H9 (cell line): ENCODE measurements at regions not wholly inside any gene's neighbourhood (a gene's known extent, or its start where the extent isn't known, plus 50 kb on each side); places are given as distances from the start of the nearest gene placed in this dataset.

Experiments used
- DNase-seq: peaks from one replicate; pipeline ENCODE4 v3.0.0-alpha.2; 2017
- H2AFZ ChIP-seq: one replicate; pipeline ENCODE4 v1.6.1; 2013; ENCODE audit warnings: mild to moderate bottlenecking, low read length, control low read depth, moderate library complexity
- H2AK5ac ChIP-seq: 2 replicates; pipeline ENCODE4 v1.6.1; 2013; ENCODE audit warnings: low read length, control low read depth, mixed read lengths; ENCODE audit not compliant: insufficient read length
- H2BK120ac ChIP-seq: one replicate; pipeline ENCODE4 v1.6.1; 2013; ENCODE audit warnings: low read depth, mild to moderate bottlenecking, low read length, control low read depth, inconsistent platforms; ENCODE audit not compliant: poor library complexity, severe bottlenecking
- H2BK12ac ChIP-seq: 2 replicates; pipeline ENCODE4 v1.6.1; 2013; ENCODE audit warnings: low read length, control low read depth, mixed read lengths, low read depth; ENCODE audit not compliant: insufficient read length
- H2BK15ac ChIP-seq: 2 replicates; pipeline ENCODE4 v1.6.1; 2013; ENCODE audit warnings: low read depth, low read length, control low read depth
- H2BK20ac ChIP-seq: one replicate; pipeline ENCODE4 v1.6.1; 2013; ENCODE audit warnings: low read depth, mild to moderate bottlenecking, low read length, control low read depth, inconsistent platforms; ENCODE audit not compliant: poor library complexity, severe bottlenecking
- H2BK5ac ChIP-seq: 2 replicates; pipeline ENCODE4 v1.6.1; 2013; ENCODE audit warnings: low read length, control low read depth, mixed read lengths; ENCODE audit not compliant: insufficient read length
- H3K14ac ChIP-seq: 2 replicates; pipeline ENCODE4 v1.6.1; 2013; ENCODE audit warnings: low read length, control low read depth; ENCODE audit not compliant: insufficient read depth
- H3K18ac ChIP-seq: 2 replicates; pipeline ENCODE4 v1.6.1; 2013; ENCODE audit warnings: low read depth, mild to moderate bottlenecking, mixed read lengths, low read length, control low read depth; ENCODE audit not compliant: insufficient read length
- H3K23ac ChIP-seq: 2 replicates; pipeline ENCODE4 v1.6.1; 2013; ENCODE audit warnings: low read length, control low read depth, mixed read lengths, low read depth; ENCODE audit not compliant: insufficient read length
- H3K23me2 ChIP-seq: 2 replicates; pipeline ENCODE4 v1.6.1; 2013; ENCODE audit warnings: low read depth, mild to moderate bottlenecking, mixed read lengths, low read length, control low read depth; ENCODE audit not compliant: insufficient read length, poor library complexity, severe bottlenecking
- H3K27ac ChIP-seq: 2 replicates; pipeline ENCODE4 v1.5.1; 2013; ENCODE audit warnings: low read length, control low read depth, mixed read lengths, low read depth; ENCODE audit not compliant: insufficient read length
- H3K27me3 ChIP-seq: 2 replicates; pipeline ENCODE4 v1.6.1; 2013; ENCODE audit warnings: low read length, control low read depth, inconsistent platforms; ENCODE audit not compliant: insufficient read depth
- H3K4ac ChIP-seq: 2 replicates; pipeline ENCODE4 v1.6.1; 2013; ENCODE audit warnings: low read depth, mild to moderate bottlenecking, control low read depth, inconsistent platforms, low read length, moderate library complexity
- H3K4me1 ChIP-seq: 2 replicates; pipeline ENCODE4 v1.6.1; 2013; ENCODE audit warnings: low read length, control low read depth, inconsistent platforms; ENCODE audit not compliant: insufficient read depth
- H3K4me2 ChIP-seq: 2 replicates; pipeline ENCODE4 v1.6.1; 2013; ENCODE audit warnings: low read length, control low read depth, mixed read lengths; ENCODE audit not compliant: insufficient read length, insufficient read depth
- H3K56ac ChIP-seq: 2 replicates; pipeline ENCODE4 v1.6.1; 2013; ENCODE audit warnings: low read depth, mild to moderate bottlenecking, mixed read lengths, low read length, control low read depth; ENCODE audit not compliant: insufficient read length
- H3K79me1 ChIP-seq: 2 replicates; pipeline ENCODE4 v1.6.1; 2013; ENCODE audit warnings: low read depth, mild to moderate bottlenecking, moderate library complexity, low read length, control low read depth, inconsistent platforms; ENCODE audit not compliant: insufficient read depth, poor library complexity, severe bottlenecking
- H3K79me2 ChIP-seq: 2 replicates; pipeline ENCODE4 v1.6.1; 2013; ENCODE audit warnings: low read length, control low read depth, inconsistent platforms; ENCODE audit not compliant: insufficient read depth
- H3K9ac ChIP-seq: 2 replicates; pipeline ENCODE4 v1.6.1; 2013; ENCODE audit warnings: low read length, control low read depth, mixed read lengths; ENCODE audit not compliant: insufficient read length; ENCODE audit errors: extremely low read depth
- H3K9me3 ChIP-seq: one replicate; pipeline ENCODE4 v1.6.1; 2013; ENCODE audit warnings: low read depth, low read length, inconsistent platforms; ENCODE audit not compliant: control insufficient read depth
- H3T11ph ChIP-seq: one replicate; pipeline ENCODE4 v1.6.1; 2013; ENCODE audit warnings: mild to moderate bottlenecking, low read length, control low read depth, inconsistent platforms
- H4K20me1 ChIP-seq: one replicate; pipeline ENCODE4 v1.6.1; 2013; ENCODE audit not compliant: control insufficient read depth, insufficient read length, insufficient read depth
- H4K5ac ChIP-seq: 2 replicates; pipeline ENCODE4 v1.6.1; 2013; ENCODE audit warnings: low read depth, mild to moderate bottlenecking, mixed read lengths, low read length, control low read depth; ENCODE audit not compliant: insufficient read length
- H4K8ac ChIP-seq: replicated peaks from 2 replicates; pipeline ENCODE4 v1.6.1; 2013; ENCODE audit warnings: low read length, control low read depth, mixed read lengths, low read depth; ENCODE audit not compliant: insufficient read length
- H4K91ac ChIP-seq: 2 replicates; pipeline ENCODE4 v1.6.1; 2013; ENCODE audit warnings: low read depth, mild to moderate bottlenecking, moderate library complexity, mixed read lengths, low read length, control low read depth; ENCODE audit not compliant: insufficient read length
- H3K27ac Mint-ChIP-seq, 3 experiments: 2 replicates in 2 of 3; 3 replicates in 1 of 3; pipeline ENCODE4 v1.8.0; 2020 to 2021; ENCODE audit warnings: mixed read lengths in 3 of 3, mild to moderate bottlenecking in 1 of 3, moderate library complexity in 1 of 3
- H3K27me3 Mint-ChIP-seq: 2 replicates; pipeline ENCODE4 v1.8.0; 2021; ENCODE audit warnings: low read depth, mild to moderate bottlenecking, moderate library complexity, mixed read lengths
- H3K36me3 Mint-ChIP-seq, 3 experiments: 2 replicates in 2 of 3; 3 replicates in 1 of 3; pipeline ENCODE4 v1.8.0; 2020 to 2021; ENCODE audit warnings: low read depth in 3 of 3, mixed read lengths in 3 of 3; ENCODE audit not compliant: insufficient read depth in 1 of 3
- H3K4me1 Mint-ChIP-seq, 2 experiments: 2 replicates each; pipeline ENCODE4 v1.8.0; 2020; ENCODE audit warnings: mixed read lengths in 2 of 2
- H3K4me3 Mint-ChIP-seq, 2 experiments: 2 replicates in 1 of 2; 3 replicates in 1 of 2; pipeline ENCODE4 v1.8.0; 2020 to 2021; ENCODE audit warnings: mild to moderate bottlenecking in 2 of 2, mixed read lengths in 2 of 2, moderate library complexity in 1 of 2
- H3K9me3 Mint-ChIP-seq, 2 experiments: 2 replicates in 1 of 2; 3 replicates in 1 of 2; pipeline ENCODE4 v1.8.0; 2020; ENCODE audit warnings: mild to moderate bottlenecking in 2 of 2, mixed read lengths in 2 of 2, moderate library complexity in 1 of 2
- WGBS: extraction: QIAGEN DNeasy Blood & Tissue Kit; methylation state at CpG from one replicate; pipeline ENCODE4 v1.1.7; 2013; ENCODE audit warnings: missing lambda C conversion rate, low lambda C conversion rate, mixed read lengths; ENCODE audit not compliant: insufficient read length; ENCODE audit errors: extremely low coverage; 5-methylcytosine and 5-hydroxymethylcytosine counted together
- TF ChIP-seq, protein P1 (sequence below): fragments of 200-600 bp; sonication (generic); conservative IDR thresholded peaks from 3 replicates; pipeline ENCODE4 v1.8.0; 2021; ENCODE audit warnings: antibody characterized with exemption, mild to moderate bottlenecking

DNA sequence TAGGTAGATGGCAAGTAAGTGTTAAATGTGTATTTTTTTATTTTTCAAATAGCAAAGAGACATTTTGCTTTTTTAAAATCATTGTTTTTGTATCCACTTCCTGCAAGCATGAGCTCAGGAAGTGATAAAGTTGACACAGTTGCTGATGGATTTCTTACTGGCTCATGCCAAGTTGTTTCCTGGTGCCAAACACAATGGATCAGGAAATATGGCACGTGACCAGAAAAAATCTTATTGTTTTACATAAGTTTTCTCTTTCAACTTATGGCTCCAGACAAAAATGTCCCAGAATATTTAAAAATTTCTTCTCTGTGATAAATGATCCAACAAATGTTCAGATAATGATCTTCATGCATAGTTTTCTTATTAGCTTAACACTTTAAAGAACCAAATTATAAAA is 1279.1 kb upstream of the FLRT2 start:
- Histone ChIP-seq H4K8ac (no peak overlapping the region), H3K14ac (no peak overlapping the region), H3K79me2 (no peaks in the 10 kb centered on the region), H3K4me2 (no peak overlapping the region), H3K79me1 (no peaks in the 10 kb centered on the region), H2AK5ac (no peak overlapping the region), H3K27ac (no peak overlapping the region), H3K56ac (no peak overlapping the region), H2BK15ac (no peak overlapping the region), H2BK120ac (no peak overlapping the region), H3K23ac (no peak overlapping the region), H4K20me1 (no peaks in the 10 kb centered on the region), H3K4ac (no peak overlapping the region), H3K27me3 (no peaks in the 10 kb centered on the region), H2AFZ (no peak overlapping the region), H2BK12ac (no peak overlapping the region), H2BK5ac (no peak overlapping the region), H3K9me3 (no peaks in the 10 kb centered on the region), H3K4me1 (no peaks in the 10 kb centered on the region), H3K18ac (no peak overlapping the region), H3T11ph (no peak overlapping the region), H3K23me2 (no peaks in the 10 kb centered on the region), H3K9ac (no peak overlapping the region), H4K5ac (no peak overlapping the region), H2BK20ac (no peak overlapping the region), H4K91ac (no peak overlapping the region)
- no peaks in the 10 kb centered on the region for H3K9me3 Mint-ChIP-seq
- DNase-seq: no peak
- H3K4me3 Mint-ChIP-seq: no peak overlapping the region
- H3K27me3 Mint-ChIP-seq: no peaks in the 10 kb centered on the region
- peaks cover 33 to 34% of the 10 kb centered on the region in 2 experiments for H3K4me1 Mint-ChIP-seq
- no CpG with 5 or more reads among the region's 1 CpG for WGBS
- no peak overlapping the region for H3K27ac Mint-ChIP-seq
- no peaks in the 10 kb centered on the region for H3K36me3 Mint-ChIP-seq
- TF ChIP-seq, protein P1, sequence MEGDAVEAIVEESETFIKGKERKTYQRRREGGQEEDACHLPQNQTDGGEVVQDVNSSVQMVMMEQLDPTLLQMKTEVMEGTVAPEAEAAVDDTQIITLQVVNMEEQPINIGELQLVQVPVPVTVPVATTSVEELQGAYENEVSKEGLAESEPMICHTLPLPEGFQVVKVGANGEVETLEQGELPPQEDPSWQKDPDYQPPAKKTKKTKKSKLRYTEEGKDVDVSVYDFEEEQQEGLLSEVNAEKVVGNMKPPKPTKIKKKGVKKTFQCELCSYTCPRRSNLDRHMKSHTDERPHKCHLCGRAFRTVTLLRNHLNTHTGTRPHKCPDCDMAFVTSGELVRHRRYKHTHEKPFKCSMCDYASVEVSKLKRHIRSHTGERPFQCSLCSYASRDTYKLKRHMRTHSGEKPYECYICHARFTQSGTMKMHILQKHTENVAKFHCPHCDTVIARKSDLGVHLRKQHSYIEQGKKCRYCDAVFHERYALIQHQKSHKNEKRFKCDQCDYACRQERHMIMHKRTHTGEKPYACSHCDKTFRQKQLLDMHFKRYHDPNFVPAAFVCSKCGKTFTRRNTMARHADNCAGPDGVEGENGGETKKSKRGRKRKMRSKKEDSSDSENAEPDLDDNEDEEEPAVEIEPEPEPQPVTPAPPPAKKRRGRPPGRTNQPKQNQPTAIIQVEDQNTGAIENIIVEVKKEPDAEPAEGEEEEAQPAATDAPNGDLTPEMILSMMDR: no peak
